ENCODE measurements at regions not wholly inside any gene's neighbourhood (a gene's known extent, or its start where the extent isn't known, plus 50 kb on each side); places are given as distances from the start of the nearest gene placed in this dataset.

DNA sequence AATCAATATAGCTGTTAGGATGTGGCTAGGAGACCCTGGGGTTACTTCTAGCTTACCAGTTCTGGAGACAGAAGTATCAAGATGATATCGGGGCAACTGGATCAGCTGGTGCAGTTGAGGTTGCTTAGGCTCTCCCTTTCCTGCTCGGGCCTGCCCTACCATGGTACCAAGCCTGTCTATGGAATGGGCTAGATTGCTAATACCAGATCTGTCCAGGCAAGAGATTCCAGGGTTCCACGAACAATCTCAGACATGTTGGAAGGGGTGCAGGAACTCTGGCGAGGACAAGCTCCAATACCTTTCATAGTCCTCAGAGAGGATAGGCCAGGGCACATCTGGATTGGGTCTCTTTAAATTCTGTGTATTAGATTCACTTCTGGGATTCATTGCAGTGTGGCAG lies 53.8 kb downstream of the ADM start:
- no peak for DNase-seq

DNA sequence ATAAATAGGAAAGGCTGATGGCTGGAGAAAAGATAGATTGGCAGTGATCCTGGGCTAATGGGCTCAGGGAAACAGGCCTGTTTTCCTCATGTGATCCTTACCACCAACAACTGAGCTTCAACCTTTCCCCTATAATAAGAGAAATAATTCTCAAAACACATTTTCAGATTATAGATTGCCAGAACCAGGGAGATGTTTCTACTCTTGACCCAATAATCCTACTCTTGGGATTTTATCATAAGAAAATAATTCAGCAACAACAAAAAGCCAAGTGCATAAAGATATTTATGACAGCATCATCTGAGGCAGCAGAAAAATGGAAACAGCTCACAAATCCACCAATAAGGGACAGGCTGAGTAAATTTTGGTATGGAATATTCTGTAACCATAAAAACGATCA lies 54.3 kb downstream of the ADM start:
- no peak for DNase-seq

DNA sequence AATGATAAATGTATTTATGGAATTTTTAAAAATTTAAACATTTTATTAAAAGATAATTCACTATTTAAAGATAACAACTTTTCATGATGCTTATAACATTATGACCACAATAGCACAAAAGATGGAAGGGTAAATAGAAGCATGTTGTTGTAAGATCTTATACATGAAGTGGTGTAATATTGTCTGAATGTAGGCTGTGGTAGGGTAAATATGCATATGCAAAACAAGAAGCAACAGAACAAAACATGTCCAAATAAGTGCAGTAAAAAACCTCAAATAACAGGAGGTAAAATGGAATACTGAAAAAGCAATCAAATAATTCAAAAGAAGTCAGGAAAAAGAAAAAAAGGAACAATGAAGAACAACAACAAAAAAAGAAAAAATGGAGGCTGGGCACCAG lies 56.0 kb downstream of the ADM start:
- DNase-seq: no peak

DNA sequence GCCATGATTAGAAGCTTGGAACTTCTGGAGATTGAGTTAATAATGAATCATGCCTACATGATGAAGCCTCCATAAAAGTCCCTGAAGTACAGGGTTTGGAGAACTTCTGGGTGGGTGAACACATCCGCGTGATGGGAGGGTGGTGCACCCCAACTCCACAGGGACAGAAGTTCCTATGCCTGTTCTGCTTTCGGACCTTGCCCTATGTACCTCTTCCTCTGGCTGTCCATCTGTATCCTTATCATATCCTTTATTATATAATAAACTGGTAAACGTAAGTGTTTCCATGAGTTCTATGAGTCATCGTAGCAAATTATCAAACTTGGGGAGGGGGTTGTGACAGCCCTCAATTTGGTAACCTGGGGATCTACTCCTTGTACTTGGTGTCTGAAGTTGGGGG lies 60.2 kb downstream of the ADM start:
- DNase-seq: no peak

DNA sequence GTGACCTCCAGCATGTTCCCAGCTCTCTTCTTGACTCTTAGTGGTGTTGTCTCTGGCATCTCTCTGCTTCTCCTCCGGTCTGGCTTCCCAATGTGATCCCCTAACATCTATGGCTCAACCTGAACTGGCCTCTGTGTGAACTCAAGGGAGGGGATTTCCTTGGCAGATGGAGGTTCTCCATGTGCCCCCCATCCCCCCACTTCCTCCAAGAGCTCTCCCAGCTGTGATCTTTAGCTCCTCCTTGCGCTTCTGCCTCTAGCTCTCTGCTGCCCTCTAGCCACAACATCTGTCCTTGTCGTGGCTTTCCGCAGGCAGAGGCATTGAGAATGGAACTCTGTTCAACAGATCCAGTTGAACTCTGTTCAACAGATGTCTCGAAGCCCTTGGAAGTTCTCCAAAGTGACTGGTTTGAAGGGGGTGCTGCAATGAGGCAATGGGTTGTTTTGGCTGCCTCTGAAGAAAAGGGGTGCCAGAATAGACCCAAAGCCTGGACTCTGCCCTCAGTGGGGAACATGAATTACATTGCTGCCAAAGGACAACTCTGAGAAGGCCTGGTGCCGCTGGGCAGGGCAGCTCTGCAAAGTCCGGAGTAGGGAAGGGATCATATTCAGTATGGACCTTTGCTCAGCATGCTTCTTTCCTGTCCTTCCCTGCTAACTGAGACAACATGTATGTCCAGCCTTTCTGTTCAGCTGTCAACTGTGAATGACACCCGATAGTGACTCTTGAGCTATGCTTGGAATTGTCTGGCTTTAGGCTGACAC lies 61.9 kb downstream of the ADM start:
- peak; percentile 89 for DNase-seq

DNA sequence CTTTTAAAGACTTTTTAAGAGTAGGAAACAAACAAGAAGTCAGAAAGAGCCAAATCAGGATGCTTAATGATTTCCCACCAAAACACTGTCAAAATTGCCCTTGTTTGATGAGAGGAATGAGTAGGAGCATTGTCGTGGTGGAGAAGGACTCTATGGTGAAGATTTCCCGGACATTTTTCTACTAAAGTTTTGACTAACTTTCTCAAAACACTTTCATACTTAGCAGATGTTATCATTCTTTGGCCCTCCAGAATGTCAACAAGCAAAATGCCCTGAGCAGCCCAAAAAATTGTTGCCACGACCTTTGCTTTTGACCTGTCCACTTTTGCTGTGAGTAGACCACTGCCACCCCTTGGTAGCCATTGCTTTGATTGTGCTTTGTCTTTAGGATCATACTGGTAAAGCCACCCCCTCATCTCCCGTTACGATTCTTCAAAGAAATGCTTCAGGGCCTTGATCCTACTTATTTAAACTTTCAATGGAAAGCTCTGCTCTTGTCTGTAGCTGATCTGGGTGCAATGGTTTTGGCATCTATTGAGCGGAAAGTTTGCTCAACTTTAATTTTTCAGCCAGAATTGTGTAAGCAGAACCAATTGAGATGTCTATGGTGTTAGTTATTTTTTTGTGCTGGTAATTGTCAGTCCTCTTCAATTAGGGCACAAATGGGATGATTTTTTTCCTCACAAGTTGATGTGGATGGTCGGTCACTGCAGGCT lies 67.2 kb downstream of the ADM start:
- no peak for DNase-seq

DNA sequence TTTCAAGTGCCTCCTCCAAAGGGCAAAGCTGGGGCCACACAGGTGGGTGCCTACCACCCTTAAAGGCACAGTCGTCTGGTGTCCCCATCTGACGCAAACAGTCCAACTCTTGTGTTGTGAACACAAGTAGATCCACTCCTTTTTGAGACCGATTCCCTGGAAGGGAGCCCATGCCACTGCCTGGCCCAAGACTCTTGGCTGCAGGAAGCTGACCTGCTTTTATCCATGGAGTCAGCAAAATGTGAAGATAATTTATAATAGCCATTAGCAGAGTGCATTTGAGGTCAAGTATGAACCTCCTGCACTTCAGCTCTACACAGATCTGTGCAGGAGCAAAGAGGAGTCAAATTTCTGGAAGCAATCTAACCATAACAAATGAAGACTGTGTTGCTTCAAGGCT lies 68.5 kb downstream of the ADM start:
- DNase-seq: no peak

DNA sequence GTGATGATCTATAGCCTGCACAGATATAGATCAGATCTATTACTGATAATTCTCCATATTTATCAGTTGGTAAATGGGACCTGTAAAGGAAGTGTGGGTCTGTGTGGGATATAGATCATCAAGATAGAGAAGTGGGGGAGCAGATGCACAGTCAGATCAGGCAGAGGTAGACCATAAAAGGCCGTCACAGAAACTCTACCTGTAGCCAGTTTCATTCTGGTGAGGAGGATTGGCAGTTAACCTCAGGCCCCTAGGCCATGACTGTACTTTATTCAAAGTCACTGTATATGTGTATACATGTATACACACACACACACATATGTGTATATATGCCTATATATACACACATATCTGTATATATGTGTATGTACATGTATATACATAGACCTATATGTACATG lies 69.1 kb downstream of the ADM start:
- no peak for DNase-seq

DNA sequence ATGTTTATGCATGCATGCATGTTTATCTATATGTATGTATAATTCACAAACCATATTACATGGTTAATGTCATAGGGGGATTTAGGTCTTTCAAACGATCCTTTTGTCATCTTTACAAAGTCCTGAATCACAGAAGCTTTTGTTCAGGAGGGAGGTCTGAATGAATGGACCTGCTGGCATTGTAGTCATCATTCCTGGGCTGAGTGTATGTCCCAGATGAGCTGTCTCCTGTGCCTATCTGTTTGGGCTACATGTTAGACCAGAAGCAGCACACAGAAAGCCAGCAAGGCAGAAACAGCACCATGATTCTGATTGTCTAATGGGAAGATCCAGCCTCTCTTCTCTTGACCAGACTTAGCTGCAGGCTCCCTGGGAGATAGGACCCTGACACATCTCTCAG lies 69.5 kb downstream of the ADM start:
- DNase-seq: no peak

DNA sequence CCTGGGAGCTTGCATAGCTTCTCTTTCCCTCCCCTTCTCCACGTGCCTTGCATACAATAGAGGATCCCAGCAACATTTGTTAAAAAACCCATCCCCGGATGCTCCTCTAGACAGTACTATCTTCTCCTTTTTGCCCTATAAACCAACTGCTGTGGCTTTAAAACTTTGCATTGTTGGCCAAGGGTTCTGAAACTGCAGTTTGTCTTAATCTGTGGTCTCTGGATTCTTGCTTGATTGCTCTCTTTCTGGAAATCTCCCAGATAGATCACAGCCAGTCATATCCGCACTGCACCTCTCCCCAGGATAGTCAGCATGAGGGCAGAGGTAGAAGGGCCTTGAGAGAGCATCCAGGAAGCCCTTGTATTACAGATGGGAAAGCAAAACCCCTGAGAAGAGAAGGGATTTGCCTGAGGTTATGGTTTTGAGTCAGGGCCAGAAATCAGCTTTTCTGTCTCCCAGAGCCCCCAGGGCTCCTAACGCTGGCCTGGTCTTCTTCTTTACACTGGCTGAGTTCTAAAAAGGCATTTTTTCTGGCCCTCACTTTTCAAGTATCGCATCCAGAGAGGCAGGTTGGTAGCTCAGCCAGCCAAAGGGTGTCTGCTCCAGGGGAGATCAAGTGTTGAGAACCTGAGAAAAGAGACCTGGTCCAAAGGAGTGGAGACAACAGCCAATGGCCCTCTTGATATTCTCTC lies 70.6 kb downstream of the ADM start:
- no peak for DNase-seq

DNA sequence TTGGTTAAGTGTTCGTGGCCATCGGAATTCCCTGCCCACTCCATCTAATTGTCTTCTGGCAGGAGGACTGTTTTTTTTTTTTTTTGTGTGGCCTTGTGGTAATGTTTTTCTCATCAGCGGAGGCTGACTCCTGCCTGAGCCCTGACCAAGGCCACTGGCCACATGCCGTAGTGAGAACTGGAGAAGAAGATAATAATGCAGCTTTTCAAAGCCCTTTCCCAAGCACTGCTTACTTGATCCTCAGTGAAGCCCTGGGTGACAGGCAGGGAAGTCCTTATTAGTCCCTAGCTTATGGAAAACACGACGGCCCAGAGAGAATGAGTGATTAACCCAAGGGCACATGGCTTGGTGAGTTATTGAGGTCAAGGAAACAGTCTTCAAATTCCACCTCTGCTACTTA lies 71.2 kb downstream of the ADM start:
- DNase-seq: no peak

DNA sequence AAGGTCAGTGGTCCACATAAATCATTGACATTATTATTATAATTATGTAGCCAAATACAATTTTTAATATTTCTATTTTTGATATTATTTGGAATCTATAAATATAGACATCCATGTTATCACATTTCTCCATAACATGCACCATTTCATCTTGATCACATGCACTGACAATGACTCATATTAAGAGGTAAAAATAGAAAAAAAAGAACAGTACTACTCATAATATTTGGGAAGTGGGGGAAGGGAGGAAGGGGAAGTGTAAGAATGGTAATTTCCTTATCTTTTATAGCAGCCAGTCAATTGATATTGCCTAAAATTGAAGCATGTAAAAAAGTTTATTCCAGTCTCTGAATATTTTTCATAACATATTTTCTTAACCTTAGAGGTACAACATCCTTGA lies 72.3 kb downstream of the ADM start:
- DNase-seq: no peak

DNA sequence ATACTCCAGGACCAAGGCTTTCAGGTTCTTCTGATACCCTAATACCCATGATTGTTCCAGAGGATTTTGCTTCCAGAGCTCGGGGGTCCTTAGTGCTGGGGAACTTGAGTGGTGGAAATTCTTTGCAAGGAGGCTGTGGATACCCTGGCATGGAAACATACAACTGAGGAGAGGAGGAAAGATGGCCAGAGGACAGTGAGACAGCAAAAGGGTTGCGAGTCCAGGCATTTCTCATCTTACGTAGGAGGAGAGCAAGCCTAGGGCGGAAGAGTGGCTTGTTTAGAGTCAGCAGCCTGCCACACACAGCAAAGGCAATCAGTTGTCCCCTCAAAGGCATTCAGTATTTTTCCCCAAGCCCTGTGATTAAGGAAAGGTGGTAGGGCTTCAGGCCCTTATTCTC lies 73.5 kb downstream of the ADM start:
- DNase-seq: no peak

DNA sequence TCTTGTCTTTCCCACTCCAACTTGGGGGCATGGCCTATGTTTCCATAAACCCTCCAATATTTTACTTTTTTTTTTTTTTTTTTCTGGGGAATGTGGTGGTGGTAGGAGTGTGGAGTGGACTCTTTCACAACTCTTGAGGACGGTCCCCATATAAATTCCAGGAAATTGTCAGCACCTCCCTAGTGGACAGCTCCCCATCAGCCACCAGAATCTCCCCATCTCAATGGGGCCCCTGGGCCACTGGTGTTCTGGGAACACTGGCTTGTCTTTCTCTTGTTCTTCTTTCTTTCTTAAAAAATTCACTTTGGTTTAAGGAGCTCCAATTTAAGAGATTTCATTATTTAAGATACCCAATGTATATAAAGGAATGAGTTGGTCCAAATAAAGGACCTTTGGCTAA lies 74.1 kb downstream of the ADM start:
- DNase-seq: peak; percentile 60

DNA sequence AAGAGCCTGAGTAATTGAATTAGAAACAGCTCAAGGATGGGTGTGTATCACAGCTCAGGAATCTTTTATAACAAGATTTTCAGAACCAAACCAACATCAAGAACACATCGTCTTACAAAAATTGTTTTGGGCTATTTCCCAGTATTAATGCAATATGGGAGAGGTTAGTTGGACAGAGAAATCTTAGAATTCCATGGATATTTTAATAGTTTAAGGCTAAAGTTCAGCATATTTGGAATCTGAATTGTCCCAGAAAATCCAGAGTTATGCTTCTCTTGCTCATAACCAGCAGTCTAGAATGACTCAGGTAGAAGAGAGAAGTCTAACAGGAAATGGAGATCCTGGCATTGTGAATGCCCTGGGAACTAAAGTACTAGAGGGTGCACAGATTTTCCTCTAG lies 74.6 kb downstream of the ADM start:
- DNase-seq: no peak

DNA sequence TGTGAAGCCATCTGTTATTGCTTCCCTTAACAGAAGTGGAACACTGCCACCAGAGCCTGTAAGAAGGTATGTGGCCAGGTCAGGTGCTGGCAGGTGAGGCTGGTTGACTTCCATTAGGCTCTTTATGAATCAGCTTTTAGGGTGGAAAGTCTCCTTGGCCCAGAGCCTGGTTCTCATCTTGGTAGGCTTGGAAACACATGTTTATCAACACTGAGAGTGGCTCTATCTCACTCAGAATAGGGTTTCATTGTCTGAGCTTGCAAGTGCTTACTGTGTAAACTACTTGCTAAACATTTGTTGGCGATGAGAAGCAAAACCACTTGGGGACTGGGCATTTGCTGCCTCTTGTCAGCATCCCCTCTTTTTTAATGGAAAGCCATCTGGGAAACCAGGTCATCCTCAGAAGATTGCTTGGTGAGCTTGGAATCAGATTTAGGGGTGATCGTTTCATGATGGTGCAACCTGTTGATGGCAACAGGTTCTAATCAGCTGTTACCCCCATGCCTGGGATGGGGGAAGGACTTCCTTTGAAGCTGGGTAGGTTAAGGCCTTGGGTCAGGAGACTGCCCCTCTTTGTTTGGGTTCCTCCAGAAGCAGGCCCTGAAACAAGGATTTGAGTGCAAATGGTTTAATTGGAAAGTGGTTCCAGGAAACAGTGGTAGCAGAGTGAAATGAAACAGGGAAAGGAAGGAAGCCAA lies 75.0 kb upstream of the AMPD3 start:
- no peak for DNase-seq

DNA sequence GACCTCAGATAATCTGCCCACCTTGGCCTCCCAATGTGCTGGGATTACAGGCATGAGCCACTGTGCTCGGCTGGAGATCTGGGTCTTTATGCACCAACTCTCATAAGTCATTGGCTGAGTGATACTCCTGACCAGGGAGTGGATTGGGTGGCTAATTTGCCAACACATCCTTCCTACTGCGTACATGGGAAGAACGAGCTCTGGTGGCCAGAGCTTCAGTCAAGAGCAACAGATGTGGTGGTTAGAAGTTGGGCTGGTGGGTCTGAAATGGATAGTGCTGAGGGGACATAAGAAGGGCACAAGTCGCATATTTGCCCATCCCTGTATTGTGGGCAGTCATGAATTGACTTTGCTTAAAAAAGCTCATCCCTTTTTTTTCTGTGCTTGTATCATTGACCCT lies 74.1 kb upstream of the AMPD3 start:
- no peak for DNase-seq

DNA sequence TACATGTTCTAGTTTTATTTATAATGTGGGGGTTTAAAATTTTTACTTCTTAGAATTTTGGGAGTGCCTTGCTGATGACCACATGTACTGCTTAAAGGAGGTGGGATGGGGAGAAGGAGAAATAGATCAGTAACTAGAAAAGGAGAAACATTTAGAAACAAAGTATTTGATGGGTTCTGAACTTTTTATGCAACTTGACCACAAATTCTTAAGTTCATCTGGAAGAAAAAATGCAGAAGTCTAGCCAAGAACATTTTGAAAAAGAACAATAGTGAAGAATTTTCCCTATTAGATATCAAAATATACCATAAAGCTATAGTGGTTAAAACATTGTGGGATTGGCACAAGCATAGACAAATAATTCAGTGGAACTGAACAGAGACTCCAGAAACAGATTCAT lies 73.3 kb upstream of the AMPD3 start:
- no peak for DNase-seq

DNA sequence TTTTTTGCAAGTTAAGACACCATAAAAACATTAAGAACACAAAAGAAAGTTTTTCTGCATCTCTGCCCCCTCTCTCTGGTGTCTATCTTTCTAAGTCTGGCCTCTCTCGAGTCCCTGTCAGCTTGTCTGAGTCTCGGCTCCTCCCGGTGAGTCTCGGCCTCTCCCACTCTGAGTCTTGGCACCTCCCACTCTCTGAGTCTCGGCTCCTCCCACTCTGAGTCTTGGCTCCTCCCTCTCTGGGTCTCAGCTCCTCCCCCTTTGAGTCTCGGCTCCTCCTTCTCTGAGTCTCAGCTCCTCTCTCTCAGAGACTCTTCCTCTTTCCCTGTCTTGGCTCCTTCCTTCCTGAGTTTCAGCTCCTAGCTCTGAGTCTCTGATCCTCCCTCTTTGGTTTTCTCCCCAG lies 72.5 kb upstream of the AMPD3 start:
- DNase-seq: no peak

DNA sequence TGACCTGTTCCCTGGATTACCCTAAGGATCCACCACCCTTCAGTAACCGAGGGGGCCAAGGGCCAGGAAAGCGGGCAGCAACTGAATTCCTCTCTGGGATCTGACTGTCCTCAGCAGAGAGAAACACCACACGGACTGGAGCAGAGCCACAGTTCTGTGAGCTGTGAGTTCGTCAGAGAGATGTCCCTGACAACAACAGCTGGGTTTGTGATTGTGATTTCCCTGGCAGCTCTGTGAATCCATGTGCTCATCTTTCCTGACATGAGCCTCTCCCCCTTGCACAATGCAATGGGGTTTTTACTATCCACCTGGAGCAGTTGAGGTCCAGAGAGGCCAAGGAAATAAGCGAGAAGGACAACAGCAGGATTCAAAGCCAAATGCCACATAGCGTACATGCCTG lies 69.4 kb upstream of the AMPD3 start:
- no peak for DNase-seq

DNA sequence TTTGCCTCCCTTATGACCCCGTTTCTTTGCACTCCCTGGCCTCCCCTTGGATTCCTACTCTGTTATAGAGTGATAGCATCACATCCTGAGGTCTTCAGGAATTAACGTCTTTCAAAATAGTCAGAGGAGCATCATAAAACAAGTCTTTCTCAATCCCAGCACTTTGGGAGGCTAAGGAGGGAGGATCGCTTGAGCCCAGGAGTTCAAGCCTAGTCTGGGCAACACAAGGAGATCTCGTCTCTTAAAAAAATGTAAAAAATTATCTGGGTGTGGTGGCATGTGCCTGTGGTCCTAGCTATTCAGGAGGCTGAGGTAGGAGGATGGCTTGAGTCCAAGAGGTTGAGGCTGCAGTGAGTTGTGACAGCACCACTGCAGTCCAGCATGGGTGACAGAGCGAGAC lies 68.7 kb upstream of the AMPD3 start:
- no peak for DNase-seq

DNA sequence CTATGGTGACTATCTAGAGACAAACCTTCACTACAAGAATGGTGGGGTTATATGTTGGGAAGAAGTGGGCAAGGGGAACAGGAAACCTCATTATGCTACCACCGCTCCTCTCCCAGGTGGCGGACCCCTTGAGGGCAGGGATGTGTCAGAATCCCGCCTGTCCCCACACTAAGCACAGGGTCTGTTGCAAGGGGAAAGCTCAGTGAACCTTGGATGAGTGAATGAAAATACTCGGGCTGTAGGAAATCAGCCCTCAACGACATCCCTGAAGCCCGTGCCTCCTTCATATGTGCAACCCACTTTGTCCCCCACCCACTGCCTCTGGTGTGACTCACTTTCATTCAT lies 68.2 kb upstream of the AMPD3 start:
- no peak for DNase-seq

DNA sequence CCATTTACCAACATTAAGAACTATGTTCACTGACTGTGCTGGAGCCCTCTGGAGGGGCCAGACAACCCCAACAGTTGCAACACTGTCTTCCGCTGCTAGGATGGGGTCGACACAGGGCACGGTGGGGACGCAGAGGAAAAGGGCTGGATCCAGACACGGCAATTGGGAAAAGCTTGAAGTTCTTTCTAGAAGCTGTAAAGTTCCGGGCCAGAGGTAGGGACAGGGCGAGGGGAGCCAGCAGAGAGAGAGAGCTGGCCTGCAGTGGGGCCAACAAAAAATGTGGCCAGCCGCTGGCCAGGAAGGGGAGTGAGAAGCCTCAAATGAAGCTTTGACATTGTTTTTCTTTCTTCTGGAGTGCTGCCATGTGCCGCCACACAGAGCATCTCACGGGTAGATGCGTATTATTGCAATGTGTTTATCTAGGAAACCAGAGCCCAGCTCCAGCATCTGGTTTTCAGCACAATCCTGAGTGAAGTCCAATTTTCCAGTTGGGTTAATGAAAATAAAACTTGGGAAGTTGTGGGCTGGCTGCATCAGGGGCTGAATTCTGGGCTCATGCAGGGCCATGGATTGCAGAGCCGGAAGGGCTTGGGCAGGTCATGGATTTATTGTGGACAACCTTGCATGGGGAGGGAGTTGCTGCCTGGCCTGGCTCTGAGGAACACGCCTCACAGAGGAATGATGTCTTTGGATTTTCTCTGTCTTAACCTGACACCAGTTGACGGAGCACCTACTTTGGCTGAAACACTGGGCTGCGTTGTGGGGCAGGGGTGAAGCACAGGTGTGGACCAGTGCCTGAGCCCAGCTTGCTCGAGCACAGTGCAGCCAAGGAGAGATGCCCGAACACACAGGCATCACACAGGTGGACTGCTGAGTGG lies 67.6 kb upstream of the AMPD3 start:
- no peak for DNase-seq

All from hematopoietic multipotent progenitor cell treated with erythropoietin and hydrocortisone succinate and interleukin-3 and kit ligand, for 6 days (in vitro differentiated cells).